ENCODE measurements at regions not wholly inside any gene's neighbourhood (a gene's known extent, or its start where the extent isn't known, plus 50 kb on each side); places are given as distances from the start of the nearest gene placed in this dataset.

DNA sequence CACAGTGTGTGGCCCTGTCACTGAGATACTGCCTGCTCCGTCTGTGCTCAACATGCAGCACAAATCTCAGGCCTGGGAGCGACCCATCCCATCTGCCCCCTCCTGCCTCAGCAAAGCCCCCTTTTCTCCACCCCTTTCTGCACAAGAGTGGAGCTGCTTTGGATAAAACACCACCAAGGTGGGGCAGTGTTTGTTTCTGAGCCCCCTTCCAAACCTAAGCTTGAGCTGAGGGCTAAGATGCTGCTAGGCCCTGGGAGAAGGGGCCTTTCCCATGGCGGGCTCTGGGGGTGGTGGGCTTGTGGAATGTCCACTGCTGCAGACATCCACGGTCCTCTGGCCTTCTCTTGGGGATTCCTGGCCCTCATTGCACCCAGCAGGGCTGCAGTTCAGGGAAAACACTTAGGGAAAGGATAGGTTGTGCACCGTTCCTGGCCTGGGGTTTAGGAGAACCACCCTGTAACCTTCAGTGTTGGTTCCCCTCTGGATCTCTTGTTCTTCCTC is 594.1 kb downstream of the TBC1D22A start:
- TF ChIP-seq EZH2phosphoT487 (IDR thresholded peaks at IDR 0.05; ENCODE audit: borderline replicate concordance, low read length): no peak
- TF ChIP-seq, protein P1, sequence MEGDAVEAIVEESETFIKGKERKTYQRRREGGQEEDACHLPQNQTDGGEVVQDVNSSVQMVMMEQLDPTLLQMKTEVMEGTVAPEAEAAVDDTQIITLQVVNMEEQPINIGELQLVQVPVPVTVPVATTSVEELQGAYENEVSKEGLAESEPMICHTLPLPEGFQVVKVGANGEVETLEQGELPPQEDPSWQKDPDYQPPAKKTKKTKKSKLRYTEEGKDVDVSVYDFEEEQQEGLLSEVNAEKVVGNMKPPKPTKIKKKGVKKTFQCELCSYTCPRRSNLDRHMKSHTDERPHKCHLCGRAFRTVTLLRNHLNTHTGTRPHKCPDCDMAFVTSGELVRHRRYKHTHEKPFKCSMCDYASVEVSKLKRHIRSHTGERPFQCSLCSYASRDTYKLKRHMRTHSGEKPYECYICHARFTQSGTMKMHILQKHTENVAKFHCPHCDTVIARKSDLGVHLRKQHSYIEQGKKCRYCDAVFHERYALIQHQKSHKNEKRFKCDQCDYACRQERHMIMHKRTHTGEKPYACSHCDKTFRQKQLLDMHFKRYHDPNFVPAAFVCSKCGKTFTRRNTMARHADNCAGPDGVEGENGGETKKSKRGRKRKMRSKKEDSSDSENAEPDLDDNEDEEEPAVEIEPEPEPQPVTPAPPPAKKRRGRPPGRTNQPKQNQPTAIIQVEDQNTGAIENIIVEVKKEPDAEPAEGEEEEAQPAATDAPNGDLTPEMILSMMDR (IDR thresholded peaks at IDR 0.05; ENCODE audit: low read depth, low read length, poor library complexity, severe bottlenecking): no peak
